ENCODE measurements at regions not wholly inside any gene's neighbourhood (a gene's known extent, or its start where the extent isn't known, plus 50 kb on each side); places are given as distances from the start of the nearest gene placed in this dataset.

GRCh38 chr11:92558323-92558722 is 333.7 kb downstream of the FAT3 start:
- no peaks in the 10 kb centered on the region for H3K4me1 Mint-ChIP-seq (ENCODE audit: low read depth)
- Histone ChIP-seq H3K4me3 (ENCODE audit: low read length) (no peak overlapping the region), H3K4me1 (ENCODE audit: insufficient read depth, low read length) (no peaks in the 10 kb centered on the region), H3K36me3 (ENCODE audit: insufficient read depth, low read length) (no peaks in the 10 kb centered on the region), H3K27me3 (ENCODE audit: control insufficient read depth in 1 of 2, insufficient read depth in 2 of 2, low read length in 2 of 2) (no peaks in the 10 kb centered on the region), H3K27ac (ENCODE audit: low read depth in 1 of 2, low read length in 2 of 2) (no peak overlapping the region), H3K9me3 (ENCODE audit: control insufficient read depth in 1 of 2, insufficient read depth in 1 of 2, low read length in 2 of 2) (peaks cover 0 to 5% of the 10 kb centered on the region in 2 experiments)
- H3K9me3 Mint-ChIP-seq, result no peaks in the 10 kb centered on the region
- no peak overlapping the region for H3K4me3 Mint-ChIP-seq
- ChIA-PET POLR2A (no interaction called here), CTCF (no interaction called here)
- intact Hi-C loops (cut with DNase I, micrococcal nuclease), result no loop called here
- no peak overlapping the region for H3K27ac Mint-ChIP-seq
- no peak for TF ChIP-seq CTCF (IDR thresholded peaks at IDR 0.05)
- H3K36me3 Mint-ChIP-seq (ENCODE audit: low read depth), result no peaks in the 10 kb centered on the region
- DNase-seq (no peak), ATAC-seq (ENCODE audit: poor library complexity) (no peak)
- H3K27me3 Mint-ChIP-seq, result no peaks in the 10 kb centered on the region

GRCh38 chr11:92569726-92570125 is 345.1 kb downstream of the FAT3 start:
- no peaks in the 10 kb centered on the region for H3K36me3 Mint-ChIP-seq (ENCODE audit: low read depth)
- ChIA-PET CTCF (no interaction called here), POLR2A (no interaction called here)
- H3K4me1 ChIP-seq (ENCODE audit: insufficient read depth, low read length), result no peaks in the 10 kb centered on the region
- TF ChIP-seq CTCF (IDR thresholded peaks at IDR 0.05), result no peak
- ATAC-seq (ENCODE audit: poor library complexity) (no peak), DNase-seq (no peak)
- no peaks in the 10 kb centered on the region for H3K27me3 Mint-ChIP-seq
- no peak overlapping the region for H3K27ac ChIP-seq (ENCODE audit: low read depth in 1 of 2, low read length in 2 of 2)
- no peak overlapping the region for H3K4me3 Mint-ChIP-seq
- peaks cover 5% of the 10 kb centered on the region for H3K9me3 Mint-ChIP-seq
- no peaks in the 10 kb centered on the region for H3K36me3 ChIP-seq (ENCODE audit: insufficient read depth, low read length)
- no peaks in the 10 kb centered on the region for H3K27me3 ChIP-seq (ENCODE audit: control insufficient read depth in 1 of 2, insufficient read depth in 2 of 2, low read length in 2 of 2)
- H3K27ac Mint-ChIP-seq, result no peak overlapping the region
- H3K9me3 ChIP-seq (ENCODE audit: control insufficient read depth in 1 of 2, insufficient read depth in 1 of 2, low read length in 2 of 2), result no peaks in the 10 kb centered on the region
- intact Hi-C loops (cut with DNase I, micrococcal nuclease), result no loop called here
- no peaks in the 10 kb centered on the region for H3K4me1 Mint-ChIP-seq (ENCODE audit: low read depth)
- H3K4me3 ChIP-seq (ENCODE audit: low read length), result no peak overlapping the region

- ChIA-PET POLR2A (no interaction called here), CTCF (no interaction called here)
- Mint-ChIP-seq H3K27ac (no peak overlapping the region), H3K4me3 (no peak overlapping the region), H3K36me3 (ENCODE audit: low read depth) (no peaks in the 10 kb centered on the region), H3K27me3 (no peaks in the 10 kb centered on the region), H3K9me3 (peaks cover 3% of the 10 kb centered on the region), H3K4me1 (ENCODE audit: low read depth) (no peaks in the 10 kb centered on the region)
- no peak overlapping the region for H3K27ac ChIP-seq (ENCODE audit: low read depth in 1 of 2, low read length in 2 of 2)
- no peaks in the 10 kb centered on the region for H3K36me3 ChIP-seq (ENCODE audit: insufficient read depth, low read length)
- no peak overlapping the region for H3K4me3 ChIP-seq (ENCODE audit: low read length)
- TF ChIP-seq CTCF (IDR thresholded peaks at IDR 0.05), result no peak
- intact Hi-C loops (cut with DNase I, micrococcal nuclease), result no loop called here
- no peak for DNase-seq
- ATAC-seq (ENCODE audit: poor library complexity), result no peak
- H3K9me3 ChIP-seq (ENCODE audit: control insufficient read depth in 1 of 2, insufficient read depth in 1 of 2, low read length in 2 of 2), result no peaks in the 10 kb centered on the region
- no peaks in the 10 kb centered on the region for H3K4me1 ChIP-seq (ENCODE audit: insufficient read depth, low read length)
- no peaks in the 10 kb centered on the region for H3K27me3 ChIP-seq (ENCODE audit: control insufficient read depth in 1 of 2, insufficient read depth in 2 of 2, low read length in 2 of 2)
These were observed 347.9 kb downstream of the FAT3 start for GRCh38 chr11:92572559-92572958.
